ENCODE measurements at regions not wholly inside any gene's neighbourhood (a gene's known extent, or its start where the extent isn't known, plus 50 kb on each side); places are given as distances from the start of the nearest gene placed in this dataset.

GRCh38 chr2:16039055-16039454, 98.7 kb downstream of the MYCN start:
- Histone ChIP-seq H2AK5ac (ENCODE audit: low read depth, low read length) (no peak overlapping the region), H3K79me1 (ENCODE audit: low read depth in 1 of 2, low read length in 2 of 2) (no peaks in the 10 kb centered on the region), H3K4me2 (ENCODE audit: low read depth, low read length) (no peak overlapping the region), H4K5ac (ENCODE audit: low read depth, low read length) (no peak overlapping the region), H3K9me1 (ENCODE audit: insufficient read depth, low read length) (no peaks in the 10 kb centered on the region), H3K4ac (ENCODE audit: low read depth, low read length) (no peak overlapping the region), H2AFZ (replicated peaks; ENCODE audit: low read length, poor library complexity) (no peak overlapping the region), H3K23ac (ENCODE audit: low read depth, low read length) (no peak overlapping the region), H2BK5ac (ENCODE audit: low read depth, low read length, poor library complexity, severe bottlenecking) (no peak overlapping the region), H2BK20ac (ENCODE audit: low read depth, low read length) (no peak overlapping the region), H3K27ac (ENCODE audit: insufficient read depth, low read length) (no peak overlapping the region), H3K36me3 (ENCODE audit: control insufficient read depth, insufficient read depth, low read length) (no peaks in the 10 kb centered on the region), H2AK9ac (replicated peaks; ENCODE audit: low read depth, low read length, poor library complexity) (no peak overlapping the region), H4K91ac (ENCODE audit: insufficient read depth, low read depth, low read length) (no peak overlapping the region), H4K8ac (ENCODE audit: low read depth in 2 of 2, low read length in 2 of 2) (no peak overlapping the region), H3K4me1 (ENCODE audit: control insufficient read depth, insufficient read depth, low read length) (no peaks in the 10 kb centered on the region), H3K56ac (ENCODE audit: extremely low read depth, insufficient read depth, low read length) (no peak overlapping the region), H2BK15ac (ENCODE audit: low read depth, low read length) (no peak overlapping the region), H3K4me3 (ENCODE audit: insufficient read depth, low read depth, low read length) (no peak overlapping the region), H3K9ac (ENCODE audit: low read depth, low read length) (no peak overlapping the region), H3K18ac (ENCODE audit: low read depth, low read length) (no peak overlapping the region), H4K20me1 (ENCODE audit: insufficient read depth, low read length) (no peaks in the 10 kb centered on the region), H3K14ac (replicated peaks; ENCODE audit: low read depth, low read length) (no peak overlapping the region), H3K9me3 (ENCODE audit: control insufficient read depth, insufficient read depth, low read length) (peaks cover 44% of the 10 kb centered on the region), H2BK120ac (ENCODE audit: low read depth, low read length) (no peak overlapping the region), H3K27me3 (ENCODE audit: control insufficient read depth, insufficient read depth, low read length) (no peaks in the 10 kb centered on the region)
- POLR2A ChIA-PET (ENCODE audit: unreplicated experiment) = no interaction called here
- in situ Hi-C loops (cut with MboI; ENCODE audit: low sequenced_read_pairs) (no loop called here), dilution Hi-C loops (cut with HindIII; ENCODE audit: low sequenced_read_pairs, unreplicated experiment) (no loop called here), intact Hi-C loops (cut with micrococcal nuclease) (no loop called here)
- ATAC-seq (ENCODE audit: low read depth) (no peak), DNase-seq (no peak)
- no CpG with 5 or more reads among the region's 1 CpG for WGBS, 2 experiments (ENCODE audit: extremely low coverage in 2 of 2, insufficient read length in 1 of 2)
- TF ChIP-seq POLR2A (IDR thresholded peaks at IDR 0.05; ENCODE audit: low read depth, low read length) (no peak), ELK1 (IDR thresholded peaks at IDR 0.05; ENCODE audit: borderline replicate concordance, low read depth, low read length) (no peak), CTCF (conservative IDR thresholded peaks at IDR 0.05; ENCODE audit: low read depth, low read length) (no peak), CHD1 (IDR thresholded peaks at IDR 0.05; ENCODE audit: low read depth, low read length) (no peak), MAZ (IDR thresholded peaks at IDR 0.05; ENCODE audit: borderline replicate concordance, low read depth, low read length) (no peak), CEBPB (IDR thresholded peaks at IDR 0.05; ENCODE audit: low read depth, low read length) (no peak), RCOR1 (IDR thresholded peaks at IDR 0.05; ENCODE audit: insufficient replicate concordance, low read length) (no peak), NFE2L2 (IDR thresholded peaks at IDR 0.05; ENCODE audit: low read depth, low read length) (no peak), USF2 (IDR thresholded peaks at IDR 0.05; ENCODE audit: low read depth, low read length) (no peak), BHLHE40 (IDR thresholded peaks at IDR 0.05; ENCODE audit: low read depth, low read length) (no peak), SMC3 (IDR thresholded peaks at IDR 0.05; ENCODE audit: low read depth, low read length) (no peak), RFX5 (IDR thresholded peaks at IDR 0.05; ENCODE audit: low read depth, low read length) (no peak), MAFK (IDR thresholded peaks at IDR 0.05; ENCODE audit: low read depth, low read length) (no peak), RAD21 (IDR thresholded peaks at IDR 0.05; ENCODE audit: low read length) (no peak), FOS (IDR thresholded peaks at IDR 0.05; ENCODE audit: low read depth, low read length) (no peak), MXI1 (IDR thresholded peaks at IDR 0.05; ENCODE audit: borderline replicate concordance, low read depth, low read length) (no peak)
- no TSS peak for BruUV-seq (replicated peaks)
- CTCF ChIA-PET = no interaction called here

All from IMR-90 (cell line).